ENCODE measurements at regions not wholly inside any gene's neighbourhood (a gene's known extent, or its start where the extent isn't known, plus 50 kb on each side); places are given as distances from the start of the nearest gene placed in this dataset.

DNA sequence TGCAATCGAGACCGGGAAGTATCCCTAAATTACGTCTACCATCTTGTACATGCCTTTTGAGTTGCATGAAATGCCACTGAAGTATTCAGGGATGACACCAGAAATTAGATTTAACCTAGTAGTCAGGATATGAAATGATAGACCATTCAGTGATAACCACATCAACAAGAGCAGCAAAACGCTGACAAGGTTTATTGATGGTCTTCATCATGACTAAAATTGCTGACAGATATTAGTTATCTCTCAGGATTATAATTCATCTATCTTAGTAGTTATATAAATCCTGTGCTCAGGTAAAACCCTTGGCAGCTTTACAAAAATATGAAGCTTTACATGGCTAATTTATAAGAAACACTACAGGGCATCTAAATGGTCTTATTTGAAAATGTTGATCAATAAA lies 1104.7 kb downstream of the EFNA5 start:
- no peak for TF ChIP-seq SIN3A (IDR thresholded peaks at IDR 0.05; ENCODE audit: borderline replicate concordance, insufficient read depth, low read length)
- TF ChIP-seq POLR2AphosphoS5 (IDR thresholded peaks at IDR 0.05; ENCODE audit: low read depth, low read length), result no peak
- TF ChIP-seq TAF1 (IDR thresholded peaks at IDR 0.05; ENCODE audit: borderline replicate concordance, insufficient read depth, low read length), result no peak
- TF ChIP-seq, protein P1, sequence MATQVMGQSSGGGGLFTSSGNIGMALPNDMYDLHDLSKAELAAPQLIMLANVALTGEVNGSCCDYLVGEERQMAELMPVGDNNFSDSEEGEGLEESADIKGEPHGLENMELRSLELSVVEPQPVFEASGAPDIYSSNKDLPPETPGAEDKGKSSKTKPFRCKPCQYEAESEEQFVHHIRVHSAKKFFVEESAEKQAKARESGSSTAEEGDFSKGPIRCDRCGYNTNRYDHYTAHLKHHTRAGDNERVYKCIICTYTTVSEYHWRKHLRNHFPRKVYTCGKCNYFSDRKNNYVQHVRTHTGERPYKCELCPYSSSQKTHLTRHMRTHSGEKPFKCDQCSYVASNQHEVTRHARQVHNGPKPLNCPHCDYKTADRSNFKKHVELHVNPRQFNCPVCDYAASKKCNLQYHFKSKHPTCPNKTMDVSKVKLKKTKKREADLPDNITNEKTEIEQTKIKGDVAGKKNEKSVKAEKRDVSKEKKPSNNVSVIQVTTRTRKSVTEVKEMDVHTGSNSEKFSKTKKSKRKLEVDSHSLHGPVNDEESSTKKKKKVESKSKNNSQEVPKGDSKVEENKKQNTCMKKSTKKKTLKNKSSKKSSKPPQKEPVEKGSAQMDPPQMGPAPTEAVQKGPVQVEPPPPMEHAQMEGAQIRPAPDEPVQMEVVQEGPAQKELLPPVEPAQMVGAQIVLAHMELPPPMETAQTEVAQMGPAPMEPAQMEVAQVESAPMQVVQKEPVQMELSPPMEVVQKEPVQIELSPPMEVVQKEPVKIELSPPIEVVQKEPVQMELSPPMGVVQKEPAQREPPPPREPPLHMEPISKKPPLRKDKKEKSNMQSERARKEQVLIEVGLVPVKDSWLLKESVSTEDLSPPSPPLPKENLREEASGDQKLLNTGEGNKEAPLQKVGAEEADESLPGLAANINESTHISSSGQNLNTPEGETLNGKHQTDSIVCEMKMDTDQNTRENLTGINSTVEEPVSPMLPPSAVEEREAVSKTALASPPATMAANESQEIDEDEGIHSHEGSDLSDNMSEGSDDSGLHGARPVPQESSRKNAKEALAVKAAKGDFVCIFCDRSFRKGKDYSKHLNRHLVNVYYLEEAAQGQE (IDR thresholded peaks at IDR 0.05; ENCODE audit: insufficient read depth in 1 of 2, low read depth in 2 of 2, low read length in 2 of 2), result no peak

All from PFSK-1 (cell line).